ENCODE measurements at regions not wholly inside any gene's neighbourhood (a gene's known extent, or its start where the extent isn't known, plus 50 kb on each side); places are given as distances from the start of the nearest gene placed in this dataset.

GRCh38 chr19:28424077-28424476 lies 788.9 kb downstream of the UQCRFS1 start:
- DNase-seq: no peak

DNA sequence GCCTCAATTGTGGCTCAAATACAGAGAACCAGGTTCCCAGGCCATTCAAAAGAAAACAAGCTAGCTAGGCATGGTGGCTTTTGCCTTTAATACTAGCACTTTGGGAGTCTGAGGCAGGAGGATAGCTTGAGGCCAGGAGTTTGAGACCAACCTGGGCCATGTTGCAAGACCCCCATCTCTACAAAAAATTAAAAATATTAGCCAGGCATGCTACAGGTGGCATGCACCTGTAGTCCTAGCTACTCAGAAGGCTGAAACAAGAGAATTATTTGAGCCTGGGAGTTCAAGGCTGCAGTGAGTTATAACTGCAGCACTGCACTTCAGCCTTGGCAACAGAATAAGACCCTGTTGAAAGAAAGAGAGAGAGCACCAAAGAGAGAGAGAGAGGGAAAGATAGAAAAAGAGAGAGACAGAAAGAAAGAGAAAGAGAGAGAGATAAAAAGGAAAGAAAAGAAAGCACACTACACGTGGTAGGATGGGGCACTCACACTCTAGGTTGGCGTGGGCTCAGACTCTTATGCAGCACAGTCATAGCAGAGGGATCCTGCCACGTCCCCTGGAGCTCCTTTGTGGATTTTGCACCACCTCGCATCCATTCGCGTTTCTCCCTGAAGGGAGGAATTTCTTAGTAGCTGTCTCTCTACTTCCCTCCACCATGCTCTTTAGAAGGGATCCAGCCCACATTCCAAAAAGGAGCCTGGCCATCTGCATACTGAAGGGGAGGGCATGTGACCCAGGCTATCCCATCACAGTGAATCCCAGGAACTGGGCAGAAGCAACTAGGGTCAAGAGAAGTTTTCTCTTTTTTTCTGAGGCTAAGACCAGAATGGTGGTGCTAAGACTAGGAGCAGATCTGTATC lies 789.9 kb downstream of the UQCRFS1 start:
- DNase-seq: no peak

- DNase-seq: no peak
These were observed 790.9 kb downstream of the UQCRFS1 start for GRCh38 chr19:28422046-28422445.

DNA sequence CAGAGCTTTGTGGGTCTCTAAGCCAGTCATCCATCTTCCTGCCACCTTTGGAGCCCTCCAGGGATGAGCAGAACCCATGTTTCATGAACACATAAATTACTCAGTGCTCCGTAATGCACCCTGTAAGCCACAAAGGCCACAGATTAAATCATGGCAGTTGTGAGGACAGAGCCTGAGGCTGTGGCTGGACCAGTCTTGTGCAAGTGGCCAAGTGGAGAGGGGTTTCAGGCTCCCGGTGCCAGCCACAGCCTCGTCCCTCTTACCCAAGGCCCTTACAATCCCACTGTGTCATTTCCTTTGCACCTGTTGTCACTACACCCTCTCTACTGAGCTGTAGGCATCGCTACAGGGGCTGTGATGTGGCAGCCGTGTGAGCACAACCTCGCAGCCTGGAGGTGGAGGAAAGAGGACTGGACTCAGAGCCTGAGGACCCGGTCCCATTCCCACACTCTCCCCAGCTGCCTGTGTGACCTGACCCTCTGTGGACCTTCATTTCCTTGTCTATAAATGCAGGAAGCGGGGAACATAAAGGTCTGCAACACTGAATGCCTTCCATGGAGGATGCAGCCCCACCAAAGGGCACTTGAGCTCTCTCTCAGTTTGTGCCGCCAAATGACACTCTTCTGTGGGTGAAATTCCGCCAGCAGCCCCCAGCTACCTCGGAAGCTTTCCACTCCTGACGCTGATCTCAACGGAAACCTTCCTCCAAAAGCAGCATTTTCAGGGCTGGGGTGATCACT lies 792.0 kb downstream of the UQCRFS1 start:
- DNase-seq: no peak

- DNase-seq: no peak
These were observed 793.6 kb downstream of the UQCRFS1 start for GRCh38 chr19:28419312-28419711.

DNA sequence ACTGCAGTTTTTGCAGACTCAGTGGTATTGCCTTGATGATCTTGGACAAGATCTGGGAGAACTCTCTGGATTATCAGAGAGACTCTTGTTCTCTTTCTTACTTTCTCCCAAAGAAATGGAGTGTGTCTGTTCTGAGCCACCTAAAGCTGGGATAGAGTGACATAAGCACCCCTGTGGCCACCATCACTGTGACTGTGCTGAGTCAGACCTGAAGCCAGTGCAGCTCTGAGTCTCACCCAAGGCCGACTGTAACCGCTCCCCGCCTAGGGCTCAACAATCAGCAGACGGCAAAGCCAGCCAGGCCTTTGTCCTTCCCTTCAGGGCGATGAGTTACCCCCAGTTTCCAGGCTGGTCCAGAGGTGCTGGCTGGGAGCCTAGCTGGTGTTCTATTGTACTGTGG lies 795.6 kb downstream of the UQCRFS1 start:
- no peak for DNase-seq

- no peak for DNase-seq
These were observed 796.7 kb downstream of the UQCRFS1 start for GRCh38 chr19:28416245-28416644.

DNA sequence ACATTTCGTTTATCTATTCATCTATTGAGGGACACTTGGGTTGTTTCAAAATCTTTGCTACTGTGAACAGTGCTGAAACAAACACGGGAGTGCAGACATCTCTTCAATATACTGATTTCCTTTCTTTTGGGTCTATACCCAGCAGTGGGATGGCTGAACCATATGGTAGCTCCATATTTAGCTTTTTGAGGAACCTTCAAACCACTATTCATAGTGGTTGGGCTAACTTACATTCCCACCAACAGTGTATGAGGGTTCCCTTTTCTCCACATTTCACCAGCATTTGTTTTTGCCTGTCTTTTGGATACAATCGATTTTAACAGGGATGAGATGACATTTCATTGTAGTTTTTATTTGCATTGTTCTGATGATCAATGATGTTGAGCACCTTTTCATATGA lies 798.2 kb downstream of the UQCRFS1 start:
- no peak for DNase-seq

DNA sequence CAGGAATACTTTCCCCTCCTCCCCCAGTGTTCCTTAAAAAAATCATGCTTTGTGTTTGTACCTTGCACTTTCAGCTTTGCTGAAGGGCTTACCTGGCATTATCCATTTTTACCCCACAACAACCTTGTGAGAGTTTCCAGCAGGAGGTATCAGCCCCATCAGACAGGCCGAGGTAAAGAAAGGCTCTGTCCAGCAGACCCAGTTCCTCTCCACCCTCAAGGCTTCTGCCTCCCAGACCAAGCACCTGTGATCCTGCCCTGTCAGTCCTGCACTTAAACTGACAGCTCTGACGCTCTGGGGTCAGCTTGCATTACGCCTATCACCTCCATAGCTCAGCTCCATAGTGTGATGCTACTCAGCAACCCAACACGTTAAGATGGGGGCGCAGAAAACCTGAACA lies 803.1 kb downstream of the UQCRFS1 start:
- no peak for DNase-seq

DNA sequence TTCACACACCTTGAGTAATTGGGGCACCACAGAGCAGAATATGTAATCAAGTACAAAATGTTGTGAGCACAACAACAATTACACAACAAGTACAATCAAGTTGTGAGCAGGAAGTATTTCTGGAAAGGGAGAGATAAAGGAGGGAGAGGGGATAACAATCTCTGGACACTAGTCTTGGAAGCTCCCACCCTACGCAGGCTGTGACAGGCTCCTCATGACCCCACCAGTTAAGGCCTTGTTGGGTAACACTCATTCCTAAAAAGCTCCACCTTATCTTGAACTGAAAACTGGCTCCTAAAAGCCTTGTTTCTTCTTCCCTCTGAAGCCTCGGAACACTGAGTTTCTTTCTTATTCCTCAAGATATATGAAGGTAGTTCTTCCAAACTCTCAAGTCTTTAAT lies 806.0 kb downstream of the UQCRFS1 start:
- no peak for DNase-seq

- DNase-seq: no peak
These were observed 807.6 kb downstream of the UQCRFS1 start for GRCh38 chr19:28405346-28405742.

DNA sequence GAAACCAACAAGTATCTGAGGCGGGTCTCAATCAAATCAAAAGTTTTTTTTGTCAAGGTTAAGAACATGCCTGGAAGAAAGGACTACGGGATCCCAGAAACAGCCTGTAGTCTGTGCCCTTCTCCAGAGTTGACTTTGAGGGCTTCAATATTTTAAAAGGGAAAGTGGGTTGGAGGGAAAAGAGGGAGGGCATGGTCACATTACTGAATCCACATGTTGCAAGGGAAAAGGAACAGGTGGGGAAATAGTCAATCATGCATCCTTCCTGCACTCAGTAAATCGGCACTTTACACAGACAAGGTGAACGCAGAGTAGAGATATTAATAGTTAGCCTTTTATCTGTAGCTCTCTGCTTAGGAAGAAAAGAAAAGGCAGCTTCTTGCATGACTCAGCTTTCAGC lies 808.5 kb downstream of the UQCRFS1 start:
- DNase-seq: no peak

DNA sequence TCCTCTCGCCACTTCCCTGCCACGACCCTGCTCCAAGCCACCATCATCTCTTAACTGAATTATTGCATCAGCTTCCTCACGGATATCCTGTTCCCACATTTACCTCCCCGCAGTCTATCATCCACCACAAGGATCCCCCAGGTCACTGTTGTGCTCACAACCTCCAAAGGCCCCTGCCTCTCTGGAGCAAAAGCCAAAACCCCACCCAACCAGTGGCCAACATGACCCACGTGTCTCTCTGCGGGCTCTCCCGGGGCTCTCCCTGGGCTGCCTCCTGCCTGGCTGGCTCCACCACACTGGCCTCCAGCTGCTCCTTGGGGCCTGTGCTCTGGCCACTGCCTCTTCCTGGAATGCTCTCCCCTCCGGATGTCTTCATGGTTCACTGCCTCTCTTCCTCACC lies 809.3 kb downstream of the UQCRFS1 start:
- DNase-seq: no peak

- no peak for DNase-seq
These were observed 810.2 kb downstream of the UQCRFS1 start for GRCh38 chr19:28402701-28403290.

DNA sequence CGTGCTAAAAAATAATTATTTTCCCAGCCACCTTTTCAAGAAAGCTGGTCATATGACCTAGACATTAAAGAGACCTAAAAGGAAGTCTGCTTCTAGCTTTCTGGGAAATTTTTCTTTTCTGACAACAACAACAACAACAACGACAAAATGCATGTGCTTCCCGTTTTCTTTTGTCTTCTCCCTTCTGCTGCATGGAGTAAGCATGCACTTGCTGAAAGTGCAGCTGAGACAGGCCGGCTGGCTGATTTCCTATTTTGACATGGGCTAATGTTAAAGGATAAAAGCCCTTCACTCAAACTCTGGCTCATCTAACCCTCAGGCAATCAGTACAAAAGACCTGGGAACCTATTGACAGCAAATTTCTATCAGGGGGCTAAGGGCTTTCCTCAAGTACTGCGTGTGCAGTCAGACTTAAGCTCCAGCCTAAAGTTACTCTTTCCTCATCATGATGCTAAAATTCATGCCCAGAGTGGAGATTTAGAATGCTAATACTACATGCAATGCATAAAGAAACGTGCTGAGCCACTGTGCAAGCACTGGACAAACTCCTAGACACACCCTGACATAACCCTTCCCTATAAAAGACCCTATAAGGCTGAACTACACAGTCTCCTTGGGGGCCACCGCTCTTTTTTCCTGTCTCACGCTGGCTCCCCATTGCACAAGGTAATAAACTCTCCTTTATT lies 811.1 kb downstream of the UQCRFS1 start:
- no peak for DNase-seq

DNA sequence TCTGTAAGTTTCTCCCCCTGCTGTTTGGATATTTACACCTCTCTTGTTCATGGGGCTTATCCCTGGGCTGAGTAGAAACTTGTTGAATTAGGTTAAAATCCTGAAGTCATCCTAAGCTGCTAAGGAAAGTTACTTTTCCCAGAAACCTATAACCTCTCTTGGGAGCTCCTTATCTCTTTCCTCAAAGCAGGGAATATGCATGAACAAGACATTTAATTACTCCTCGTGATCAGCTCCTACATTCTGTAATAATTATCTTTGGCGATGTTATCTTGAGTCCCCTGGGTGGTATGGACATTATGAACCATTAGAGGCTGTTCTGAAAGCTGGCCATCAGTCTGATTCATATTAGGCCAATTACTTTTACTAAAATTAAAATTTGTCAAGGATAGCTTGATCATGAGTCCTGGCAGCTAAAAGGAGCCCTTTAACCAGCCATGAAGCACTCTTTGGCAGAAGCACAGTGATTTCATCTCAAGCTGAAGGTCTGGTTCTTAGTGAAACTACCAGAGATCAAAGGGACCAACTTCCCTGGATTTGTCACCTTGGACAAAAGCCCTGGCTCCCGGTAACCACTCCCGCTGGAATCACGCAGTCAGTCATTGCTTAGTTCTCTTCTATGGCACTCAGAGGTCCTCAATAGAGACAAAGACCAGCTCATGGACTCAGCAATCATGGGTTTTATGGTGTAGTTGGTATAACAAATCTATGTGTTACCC lies 811.8 kb downstream of the UQCRFS1 start:
- no peak for DNase-seq

- no peak for DNase-seq
These were observed 813.8 kb downstream of the UQCRFS1 start for GRCh38 chr19:28399187-28399586.

GRCh38 chr19:28397800-28398199 lies 815.2 kb downstream of the UQCRFS1 start:
- DNase-seq: no peak

DNA sequence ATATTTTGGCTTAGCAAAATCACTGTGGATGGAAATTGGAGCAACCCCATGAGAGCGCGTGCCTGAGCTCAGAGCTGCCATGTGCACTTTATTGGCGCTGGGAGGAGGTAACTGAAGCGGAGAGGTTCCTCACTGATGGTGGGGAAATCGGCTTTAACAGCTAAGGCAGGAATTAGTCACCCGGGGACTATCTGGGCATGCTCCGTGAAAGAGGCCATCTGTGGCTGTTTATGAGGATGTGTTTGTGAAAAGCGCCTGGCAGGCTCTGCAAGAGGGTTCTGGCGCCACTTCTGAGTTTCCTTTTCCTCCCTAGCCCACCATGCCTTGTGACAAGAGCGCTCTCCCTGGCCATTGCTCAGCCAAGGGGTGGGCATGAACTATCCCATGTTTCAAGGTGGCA lies 815.6 kb downstream of the UQCRFS1 start:
- DNase-seq: no peak

GRCh38 chr19:28396287-28396831 lies 816.6 kb downstream of the UQCRFS1 start:
- DNase-seq: no peak

DNA sequence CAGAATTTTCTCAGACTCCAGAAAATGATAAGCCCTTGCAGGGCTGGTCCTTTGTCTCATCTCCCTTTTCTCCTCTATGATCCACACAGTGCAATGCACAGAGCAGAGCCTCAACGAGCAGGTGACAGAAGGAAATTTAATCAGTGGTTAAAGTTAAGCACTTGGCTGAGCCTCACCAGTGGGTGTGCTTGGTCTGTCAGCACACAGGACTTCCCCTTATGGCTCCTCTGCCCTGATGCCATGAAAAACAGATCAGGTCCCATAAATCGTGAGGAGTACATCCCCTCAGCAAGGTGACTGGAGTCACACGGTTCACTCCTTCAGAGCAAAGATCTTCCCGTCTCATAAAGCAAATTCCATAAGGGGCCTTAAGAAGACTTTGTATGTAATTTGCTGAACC lies 818.2 kb downstream of the UQCRFS1 start:
- DNase-seq: no peak

GRCh38 chr19:28393574-28394336 lies 819.2 kb downstream of the UQCRFS1 start:
- no peak for DNase-seq
